ENCODE measurements at regions not wholly inside any gene's neighbourhood (a gene's known extent, or its start where the extent isn't known, plus 50 kb on each side); places are given as distances from the start of the nearest gene placed in this dataset.

DNA sequence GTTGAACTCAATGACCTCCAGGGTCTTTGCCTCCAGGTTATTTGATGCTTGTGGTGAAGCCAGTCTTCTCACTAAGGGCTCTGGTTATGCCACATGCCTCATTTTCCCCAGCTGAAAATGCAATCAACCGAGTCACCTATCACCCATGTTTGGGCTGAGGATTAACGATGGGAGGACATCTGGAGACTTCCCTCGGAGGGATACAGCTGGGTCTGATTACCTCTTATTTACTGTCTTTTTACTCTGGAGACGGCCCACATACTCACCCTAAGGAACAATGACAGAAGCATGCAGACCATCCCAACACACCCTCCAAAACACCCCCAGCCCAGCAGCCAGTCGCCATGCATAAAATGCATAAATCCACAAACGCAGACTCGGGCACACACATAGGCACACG, 187.4 kb downstream of the OPA1 start:
- DNase-seq (ENCODE audit: low read depth in 2 of 2) = no peak

DNA sequence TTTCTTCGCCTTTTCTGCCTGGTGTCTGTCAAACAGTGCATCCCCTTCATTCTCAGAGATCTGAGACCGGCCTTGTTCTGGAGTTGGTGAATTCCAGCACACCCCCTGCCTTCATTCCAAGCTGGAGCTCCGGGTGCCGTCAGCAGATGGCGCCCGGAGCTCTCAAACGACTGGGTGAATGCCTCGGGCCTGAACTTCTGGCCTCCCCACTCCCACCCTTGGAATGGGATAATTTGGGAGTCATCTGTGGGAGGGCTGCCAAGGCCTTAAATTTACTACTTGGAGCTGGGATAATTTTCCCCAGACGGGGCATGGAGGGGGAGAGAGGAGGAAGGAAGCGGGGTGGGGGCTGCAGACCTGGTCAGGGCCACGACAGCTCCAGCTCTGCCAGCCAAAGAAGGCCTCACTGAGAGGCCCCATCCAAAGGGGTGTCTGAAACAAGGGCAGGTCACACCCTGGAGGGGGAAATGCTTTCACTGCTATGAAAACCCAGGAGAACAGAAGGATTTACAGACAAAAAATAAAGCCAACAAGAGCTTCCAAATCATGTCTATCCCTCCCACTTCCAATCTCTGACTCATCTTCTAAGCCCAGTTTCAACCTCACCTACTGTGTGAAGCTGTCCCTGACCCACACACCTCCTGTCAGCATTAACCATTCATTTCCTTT, 187.9 kb downstream of the OPA1 start:
- peak; percentile 92 to 94 for DNase-seq (ENCODE audit: low read depth in 2 of 2)

DNA sequence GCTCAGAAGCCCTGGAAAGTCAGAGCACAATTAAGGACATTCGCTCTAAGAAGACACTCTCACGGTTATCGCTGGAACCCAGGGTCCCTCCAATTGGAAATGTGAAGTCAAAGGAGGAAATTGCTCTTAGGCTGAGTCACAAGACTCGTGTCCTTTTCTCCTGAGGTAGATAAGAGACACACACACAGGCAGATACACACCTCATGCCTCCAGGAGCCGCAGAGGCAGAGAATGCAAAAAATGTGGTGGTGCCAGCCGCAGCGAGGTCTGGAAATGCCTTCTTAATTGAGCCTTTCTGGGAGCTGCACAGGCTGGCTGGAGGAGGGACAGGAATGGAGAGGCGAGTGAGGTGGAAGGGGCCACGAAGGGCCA, 189.3 kb downstream of the OPA1 start:
- no peak for DNase-seq (ENCODE audit: low read depth in 2 of 2)

DNA sequence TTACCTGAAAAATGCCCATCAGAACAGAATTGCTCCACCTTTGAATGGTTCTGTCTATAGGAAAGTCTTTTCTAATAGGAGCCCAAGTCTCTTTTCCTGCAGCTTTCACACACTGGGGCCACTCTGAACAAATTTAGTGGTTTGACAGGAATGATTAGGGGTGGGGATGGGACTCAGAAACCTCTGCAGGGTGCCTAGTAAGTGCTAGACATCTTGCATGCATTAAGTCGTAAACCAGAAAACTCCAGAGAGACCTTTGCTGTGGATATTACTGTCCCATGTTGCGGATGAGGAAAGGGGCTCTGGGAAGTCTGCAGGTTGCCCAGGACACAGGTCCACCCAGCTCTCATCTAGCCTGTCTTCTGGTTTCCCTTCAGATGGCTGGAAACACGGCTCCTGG, 189.7 kb downstream of the OPA1 start:
- DNase-seq (ENCODE audit: low read depth in 2 of 2) = no peak

DNA sequence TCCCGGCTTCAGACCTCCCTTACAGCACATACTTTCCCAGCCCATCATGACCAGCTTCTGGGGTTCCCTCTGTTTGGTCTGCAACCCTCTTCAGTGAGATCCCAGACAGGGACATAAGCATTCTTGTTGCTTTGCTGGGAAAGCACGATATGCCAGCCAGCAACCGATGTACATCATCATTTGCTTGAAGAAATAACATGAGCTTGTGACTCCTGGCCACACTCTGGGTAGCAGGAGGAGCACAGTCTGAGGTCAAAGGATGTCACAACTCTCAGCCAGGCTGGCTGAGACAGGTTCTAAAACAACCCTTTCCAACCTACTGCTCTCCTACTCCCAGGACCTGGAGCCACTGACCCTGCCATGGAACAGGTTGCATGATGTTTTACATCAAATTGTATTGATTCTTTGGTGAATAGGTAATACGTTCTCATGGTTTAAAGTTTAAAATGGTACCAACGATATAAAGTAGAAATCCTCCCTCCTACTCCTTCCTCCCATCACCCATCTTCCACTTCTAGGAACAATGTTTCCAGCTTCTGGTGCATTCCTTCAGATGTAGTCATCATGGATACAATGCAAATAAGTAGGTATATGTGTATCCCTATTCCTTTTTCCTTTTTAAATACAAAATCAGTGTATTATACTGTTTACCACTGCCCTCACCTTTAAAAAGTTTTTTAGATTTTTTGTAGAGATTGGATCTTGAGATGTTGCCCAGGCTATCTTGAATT, 190.3 kb downstream of the OPA1 start:
- no peak for DNase-seq (ENCODE audit: low read depth in 2 of 2)

DNA sequence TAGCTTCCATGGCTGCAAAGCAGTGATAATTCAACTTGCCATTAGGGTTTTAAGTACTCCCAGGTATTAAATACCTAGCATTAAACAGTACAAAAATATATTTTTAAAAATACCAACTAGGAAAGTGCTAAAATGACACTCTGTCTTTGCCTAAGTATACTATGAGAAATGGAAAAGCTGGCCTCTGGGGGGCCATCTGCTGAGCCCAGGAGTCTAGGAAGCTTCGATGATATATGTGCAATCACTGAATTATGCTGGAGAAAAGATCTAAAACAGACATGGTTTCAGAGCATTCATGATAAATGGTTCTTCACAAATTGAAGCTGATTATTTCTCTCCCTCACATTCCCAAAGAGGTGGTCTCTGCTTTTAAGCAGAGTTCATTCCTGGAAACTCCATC, 191.8 kb downstream of the OPA1 start:
- DNase-seq (ENCODE audit: low read depth in 2 of 2) = no peak

DNA sequence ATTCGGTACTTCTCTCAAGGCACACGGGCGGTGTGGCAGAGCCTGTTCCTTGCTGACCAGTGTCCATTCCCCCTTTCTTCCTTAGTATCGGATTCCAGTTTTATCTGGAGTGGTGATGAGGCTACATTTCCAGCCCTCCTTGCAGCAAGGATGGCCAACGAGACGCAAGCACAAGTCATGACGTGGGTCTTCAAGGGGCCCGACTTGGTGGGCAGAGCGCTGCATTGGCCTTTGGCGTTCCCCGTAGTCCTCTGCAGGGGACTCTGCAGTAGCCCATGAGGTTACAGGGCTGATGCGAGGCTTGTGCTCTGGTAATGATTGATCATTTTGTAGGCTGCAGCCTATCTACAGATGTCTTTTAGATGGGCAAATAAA, 194.5 kb downstream of the OPA1 start:
- DNase-seq (ENCODE audit: low read depth in 2 of 2) = no peak

DNA sequence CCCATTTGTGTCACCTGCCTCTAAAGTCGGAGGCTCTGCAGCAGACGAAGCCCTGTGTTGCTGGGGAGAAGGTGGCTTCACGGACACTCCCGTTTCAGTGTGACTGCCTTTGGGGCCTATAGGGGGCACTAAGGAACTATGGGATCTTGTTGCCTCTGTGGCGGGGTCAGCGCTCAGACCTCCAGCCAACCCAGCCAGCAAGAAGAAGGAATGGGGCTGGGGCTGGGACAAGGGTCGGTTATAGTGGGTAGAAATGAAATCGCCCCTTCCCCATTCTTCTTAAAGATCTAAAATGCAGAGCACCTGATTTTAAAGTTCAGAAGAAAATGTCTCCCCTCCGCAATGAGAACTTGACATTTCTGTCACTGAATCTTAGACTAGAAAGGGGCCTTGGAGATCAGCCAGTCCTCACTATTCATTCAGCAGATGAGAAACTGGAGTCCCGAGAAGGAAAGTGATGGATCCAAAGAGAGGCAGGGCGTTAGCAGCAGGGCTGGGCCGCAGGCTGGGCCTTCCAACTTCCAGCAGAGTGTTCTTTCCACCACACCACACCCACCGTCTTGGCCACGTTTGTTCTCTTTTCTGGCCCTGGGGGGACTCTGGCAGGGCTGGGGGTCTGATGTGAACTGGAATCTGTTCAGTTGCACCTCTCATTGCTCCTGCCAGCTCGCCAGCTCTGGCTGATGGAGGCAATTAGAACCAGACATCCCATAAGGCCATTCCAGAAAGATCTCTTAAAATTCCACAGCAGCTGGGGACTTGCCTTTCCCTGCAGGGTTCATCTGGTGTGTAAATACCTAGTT, 195.4 kb downstream of the OPA1 start:
- DNase-seq (ENCODE audit: low read depth in 2 of 2) = no peak

DNA sequence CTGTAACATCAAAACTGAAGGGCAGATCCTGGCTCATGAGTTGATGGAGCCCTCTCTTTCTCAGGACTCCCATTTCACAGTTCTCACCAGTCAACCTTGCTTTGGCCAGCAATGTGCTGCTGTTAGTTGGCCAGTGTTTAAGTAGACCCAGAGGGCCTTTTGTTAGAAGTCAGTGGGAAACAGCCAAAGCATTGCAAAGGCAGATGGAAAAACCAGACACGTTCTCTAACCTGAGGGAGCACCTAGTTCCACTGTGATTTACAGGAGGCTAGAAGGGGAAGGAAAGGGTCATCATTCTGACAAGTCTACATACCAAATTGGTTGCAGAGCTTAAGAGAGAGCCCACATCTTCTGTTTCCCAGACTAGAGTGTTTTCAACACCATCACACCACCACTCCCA, 196.4 kb downstream of the OPA1 start:
- no peak for DNase-seq (ENCODE audit: low read depth in 2 of 2)

DNA sequence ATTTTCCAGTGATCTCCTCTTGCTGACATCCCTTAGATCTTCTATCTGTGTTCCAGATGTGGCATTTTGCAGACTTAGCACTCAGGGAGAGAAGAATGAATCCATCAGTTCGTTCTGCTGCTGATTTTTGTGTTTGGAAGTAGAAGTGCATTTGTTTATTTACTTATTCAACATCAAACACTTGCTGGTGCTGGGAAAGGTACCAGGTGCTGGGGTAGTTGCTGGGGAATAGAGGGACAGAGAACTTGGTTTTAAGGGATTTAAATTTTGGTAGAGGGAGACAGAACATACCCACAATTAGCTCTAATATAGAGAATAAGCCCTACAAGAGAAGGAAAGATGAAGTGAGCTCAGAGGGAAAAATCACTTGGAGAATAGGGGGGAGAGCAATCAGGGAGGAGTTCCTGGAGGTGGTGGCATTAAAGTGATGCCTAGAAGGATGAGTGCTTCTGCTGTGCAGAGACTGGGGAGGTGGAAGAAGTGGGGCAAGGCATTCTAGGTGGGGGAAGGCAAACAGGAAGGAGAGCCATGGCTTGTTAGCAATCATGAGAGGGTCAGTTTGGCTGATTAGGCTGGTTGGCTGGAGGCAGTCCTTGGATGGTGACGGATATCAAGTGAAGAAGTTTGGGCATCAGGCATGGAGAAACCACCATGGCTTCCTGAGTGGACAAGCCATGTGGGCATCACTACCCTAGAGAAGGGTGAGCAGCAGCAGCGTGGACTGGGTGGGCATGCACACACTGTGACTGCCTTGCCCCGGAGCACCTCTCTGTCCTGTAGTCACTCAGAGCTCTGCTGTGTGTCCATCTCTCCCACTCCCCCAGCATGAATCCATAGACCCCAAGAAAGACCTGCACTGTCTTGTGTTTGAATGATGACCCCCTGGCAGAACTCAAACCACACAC, 197.3 kb downstream of the OPA1 start:
- DNase-seq (ENCODE audit: low read depth in 2 of 2) = no peak

DNA sequence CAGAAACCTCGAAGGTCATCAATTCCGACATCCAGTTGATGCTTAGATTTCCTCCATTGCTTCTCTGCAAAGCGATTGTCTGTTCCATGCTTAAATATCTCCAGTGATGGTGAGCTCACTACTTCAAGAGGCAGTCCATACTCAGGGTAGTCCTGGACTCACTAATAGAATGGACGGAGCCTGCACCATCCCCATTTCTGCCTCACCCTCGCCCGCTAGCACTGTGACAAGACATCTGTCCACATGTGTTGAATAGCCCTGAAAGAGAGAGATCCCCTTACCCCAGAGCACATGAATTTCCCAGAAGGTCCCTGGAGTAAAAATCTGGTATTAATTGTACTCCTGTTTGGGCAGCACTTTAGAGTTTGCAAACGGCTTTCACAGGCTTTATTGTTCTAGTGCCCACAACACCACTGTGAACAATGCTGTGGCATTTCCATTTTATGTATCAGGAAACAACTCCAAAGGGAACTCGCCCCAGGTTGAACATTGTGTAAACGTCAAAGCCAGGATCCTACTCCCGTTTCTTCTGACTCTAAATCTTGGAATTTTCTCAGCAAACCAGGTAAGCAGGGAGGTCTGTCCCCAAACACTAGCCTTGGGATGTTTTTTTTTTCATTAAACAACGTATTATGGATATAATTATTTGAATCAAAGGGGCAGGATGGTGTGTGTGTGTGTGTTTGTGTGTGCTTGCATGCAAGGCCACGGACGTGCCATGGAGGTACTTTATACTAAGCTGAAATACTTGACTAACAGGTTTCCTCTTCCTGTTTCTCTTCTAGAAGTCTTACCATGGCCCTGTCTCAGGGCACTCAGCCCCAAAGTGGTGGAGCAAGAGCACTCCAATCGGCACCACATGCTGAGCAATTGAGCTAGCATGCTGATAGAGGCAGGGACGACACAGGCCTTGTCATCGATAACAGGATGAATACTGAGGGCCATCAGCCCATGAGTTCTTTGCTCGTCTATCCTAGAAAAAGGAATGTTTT, 198.3 kb downstream of the OPA1 start:
- no peak for DNase-seq (ENCODE audit: low read depth in 2 of 2)

DNA sequence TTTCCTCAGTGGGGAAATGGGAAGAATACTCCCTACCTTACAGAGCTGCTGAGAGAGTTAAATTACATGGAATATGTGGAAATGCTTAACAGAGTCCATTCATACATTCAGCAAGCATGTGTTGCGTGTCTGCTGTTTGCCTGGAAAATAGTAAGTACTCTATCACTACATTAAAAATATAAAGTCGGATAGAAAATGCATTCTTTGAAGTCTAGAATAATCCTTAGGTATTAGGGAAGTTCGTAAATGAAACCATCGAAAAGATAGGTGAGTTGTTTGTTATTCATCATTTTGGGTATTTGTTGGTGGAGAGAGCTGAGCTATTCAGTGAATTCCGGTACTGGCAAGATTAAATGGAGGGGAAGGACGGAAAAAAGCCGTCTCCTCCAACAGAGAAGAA, 200.1 kb downstream of the OPA1 start:
- DNase-seq (ENCODE audit: low read depth in 2 of 2) = no peak

DNA sequence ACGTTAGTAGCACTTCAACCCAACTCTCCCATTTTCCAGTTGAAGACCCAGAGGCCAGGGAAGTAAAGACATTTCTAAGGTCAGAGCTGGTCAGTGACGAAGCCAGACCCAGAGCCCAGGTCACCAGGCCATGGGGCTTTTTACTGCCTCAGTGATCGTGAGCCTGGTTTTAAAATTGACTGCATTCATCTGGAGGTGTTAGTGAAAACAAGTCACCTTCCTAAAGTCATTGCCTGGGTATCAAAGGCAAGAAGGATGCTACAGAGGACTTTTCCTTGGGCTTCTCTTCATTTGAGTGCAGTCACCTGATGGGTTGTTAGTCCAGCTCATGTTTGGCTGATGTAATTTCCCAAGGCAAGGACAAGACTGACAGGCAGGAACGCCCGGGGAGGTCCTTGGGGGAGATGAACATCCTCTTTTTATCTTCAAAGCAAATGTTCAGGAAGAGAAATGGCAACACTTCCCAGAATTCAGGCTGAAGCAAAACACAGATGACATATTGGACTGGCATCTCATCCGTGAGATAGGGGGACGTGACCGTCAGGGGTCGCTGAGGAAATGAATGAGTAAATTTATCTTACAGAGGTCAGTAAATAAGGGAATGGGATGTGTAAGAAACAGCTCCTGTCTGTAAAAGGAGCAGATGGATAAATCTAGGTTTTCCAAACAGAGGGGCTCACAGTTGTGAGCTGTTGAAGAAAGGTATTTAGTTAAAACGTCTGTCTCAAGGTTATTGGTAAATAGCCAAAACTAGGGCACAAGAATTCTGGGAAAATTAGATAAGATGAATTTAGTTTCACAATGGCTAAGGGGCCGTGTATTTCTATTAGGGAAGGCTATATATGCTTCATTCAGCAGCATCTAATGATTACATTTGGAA, 201.2 kb downstream of the OPA1 start:
- no peak for DNase-seq (ENCODE audit: low read depth in 2 of 2)

DNA sequence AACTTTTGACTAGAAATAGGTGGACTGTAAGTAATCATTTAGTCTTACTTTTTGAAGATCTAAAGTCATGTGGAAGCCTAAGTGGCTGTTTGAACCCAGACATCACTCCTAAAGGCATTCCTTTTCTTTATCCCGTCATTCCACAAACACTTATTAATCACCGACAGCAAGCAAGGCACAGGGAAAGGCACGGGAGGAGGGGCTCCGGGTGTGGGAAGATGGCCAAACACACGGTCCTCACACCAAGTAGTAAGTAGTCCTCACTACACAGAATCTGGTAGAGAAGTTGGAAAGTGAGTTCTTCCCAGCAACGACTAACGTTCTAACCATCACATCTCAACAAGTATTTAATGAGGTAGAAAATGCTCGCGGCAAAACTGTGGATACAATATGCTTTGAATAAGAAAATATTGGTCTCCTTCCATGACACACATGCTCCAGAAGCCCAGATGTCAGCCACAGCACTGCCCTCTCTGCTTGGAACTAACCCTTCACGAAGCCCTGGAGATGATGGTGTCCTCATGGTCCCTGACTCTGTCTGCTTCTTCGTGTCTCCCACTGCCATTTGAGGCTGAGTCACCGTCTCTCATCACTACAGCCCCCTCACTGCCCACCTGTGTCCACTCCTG, 202.2 kb downstream of the OPA1 start:
- no peak for DNase-seq (ENCODE audit: low read depth in 2 of 2)

DNA sequence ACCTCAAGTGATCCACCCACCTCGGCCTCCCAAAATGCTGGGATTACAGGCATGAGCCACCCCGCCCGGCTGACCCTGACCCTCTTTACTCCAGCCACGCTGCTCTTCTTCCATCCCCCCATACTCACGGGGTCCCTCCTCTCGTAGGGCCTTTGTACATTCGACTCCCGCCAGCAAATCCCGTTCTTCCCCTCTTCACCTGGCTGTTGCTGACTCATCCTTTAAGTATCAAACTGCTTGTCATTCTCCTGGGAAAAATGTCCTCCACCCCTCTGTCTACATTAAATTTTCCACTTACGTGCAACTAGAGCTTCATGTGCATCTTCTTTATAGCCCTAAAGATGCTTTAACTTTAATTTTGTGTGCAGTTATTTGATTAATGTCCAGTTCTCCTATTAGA, 203.1 kb downstream of the OPA1 start:
- DNase-seq (ENCODE audit: low read depth in 2 of 2) = no peak

DNA sequence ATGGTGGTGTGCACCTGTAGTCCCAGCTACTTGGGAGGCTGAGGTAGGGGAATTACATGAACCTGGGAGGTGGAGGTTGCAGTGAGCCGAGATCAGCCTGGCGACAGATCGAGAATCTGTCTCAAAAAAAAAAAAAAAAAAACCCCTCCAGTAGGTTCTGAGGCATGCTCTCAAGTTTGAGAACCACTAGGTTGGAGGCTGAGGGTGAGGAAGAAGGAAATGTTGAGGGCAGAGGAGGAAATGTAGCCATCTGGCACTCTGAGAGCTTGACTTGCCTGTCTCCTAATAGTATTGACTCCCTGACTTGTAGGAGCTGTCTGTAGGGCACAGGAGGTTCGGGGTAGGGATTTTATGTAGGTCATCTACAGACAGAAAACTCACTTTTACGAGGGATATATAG, 204.6 kb downstream of the OPA1 start:
- DNase-seq (ENCODE audit: low read depth in 2 of 2) = no peak

DNA sequence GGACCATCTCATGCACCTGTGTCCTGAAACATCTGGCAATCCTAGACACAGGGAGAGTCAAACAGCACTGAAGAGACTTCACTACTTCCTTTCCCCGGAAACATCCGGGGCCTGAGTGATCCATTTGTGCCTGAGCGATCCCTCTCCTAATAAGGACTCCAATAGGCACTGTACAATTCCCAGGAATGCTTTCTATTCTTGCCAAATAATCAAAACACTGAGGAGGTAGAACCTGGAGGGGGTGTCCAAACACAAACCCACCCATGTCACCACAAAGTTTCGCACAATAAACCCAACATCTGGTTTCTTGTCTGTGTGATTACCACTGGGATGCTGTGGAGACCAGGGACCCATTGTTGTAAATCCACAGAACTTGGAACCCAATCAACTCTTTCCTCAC, 205.0 kb downstream of the OPA1 start:
- no peak for DNase-seq (ENCODE audit: low read depth in 2 of 2)

DNA sequence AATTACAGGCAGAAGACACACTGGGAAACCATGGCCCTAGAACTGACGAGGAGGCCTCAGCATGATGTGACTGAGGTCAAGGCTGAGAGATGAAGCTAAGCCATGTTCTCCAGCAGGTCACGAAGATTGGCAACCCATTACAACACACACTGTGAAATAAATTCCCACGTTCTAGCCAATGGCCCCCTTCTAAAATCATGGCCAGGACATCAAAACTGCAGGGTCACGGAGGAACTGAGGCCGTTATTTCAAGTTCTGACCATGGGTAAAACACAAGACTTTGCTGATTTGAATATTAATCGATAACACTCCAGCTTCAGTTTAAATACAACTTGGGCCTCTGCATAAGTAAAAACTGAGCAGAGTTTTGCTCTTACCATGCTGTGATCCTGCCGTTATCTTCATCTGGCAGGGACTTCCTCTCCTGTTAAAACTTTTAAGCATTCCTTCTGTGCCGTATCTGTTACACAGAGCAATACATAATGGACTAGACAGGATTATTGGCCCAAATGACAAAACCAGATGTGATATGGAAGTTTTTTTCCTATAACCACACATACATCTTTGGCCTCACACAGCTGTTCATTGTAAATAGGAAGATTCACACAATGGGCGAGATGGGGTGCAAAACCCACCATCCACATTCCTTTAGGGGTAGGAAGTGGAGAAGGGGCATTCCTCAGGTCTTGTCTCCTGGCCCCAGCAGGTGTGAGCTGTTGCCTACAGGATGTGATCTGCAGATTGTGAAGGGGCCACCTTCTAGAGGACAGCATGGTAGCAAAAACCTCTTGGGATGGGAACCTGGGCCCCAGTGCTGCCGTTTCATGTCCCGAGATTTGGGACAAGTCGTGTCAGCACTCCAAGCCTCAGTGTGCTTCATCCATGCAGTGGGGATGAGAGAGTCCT, 207.4 kb downstream of the OPA1 start:
- DNase-seq (ENCODE audit: low read depth in 2 of 2) = no peak

All from fibroblast of skin of left quadriceps (primary cell).